T-cell (primary cell): ENCODE measurements at regions not wholly inside any gene's neighbourhood (a gene's known extent, or its start where the extent isn't known, plus 50 kb on each side); places are given as distances from the start of the nearest gene placed in this dataset.

Experiments used
- ATAC-seq, 4 experiments: fragments of 200-7000 bp in 3 of 4; fragments of 150-1000 bp in 1 of 4; cut with Tn5 transposase; replicated peaks in 1 of 4; 1 replicate in 3 of 4; 2 replicates in 1 of 4; pipeline ENCODE4 v1.10.0; 2021; ENCODE audit warnings: moderate library complexity in 3 of 4, mild to moderate bottlenecking in 2 of 4, moderate number of reproducible peaks in 1 of 4
- CTCF ChIA-PET, 2 donors: fragments of 300-600 bp; sonication (Branson Sonifier 250); formaldehyde crosslinking; loops; one replicate each; lab custom pipeline; 2022; ENCODE audit warnings: antibody characterized with exemption in 2 of 2; lab: Charles Lee
- POLR2A ChIA-PET, 2 donors: fragments of 300-600 bp; sonication (Branson Sonifier 250); formaldehyde crosslinking; loops; one replicate each; lab custom pipeline; 2022; ENCODE audit warnings: antibody characterized with exemption in 2 of 2; lab: Charles Lee
- DNase-seq, 35 experiments: peaks; one replicate each; pipeline versions ENCODE4 v3.0.0 to v3.0.0-alpha.2; 2013 to 2023
- H3K27ac ChIP-seq: one replicate; pipeline ENCODE4 v1.5.1; 2013; ENCODE audit warnings: low read length
- H3K27me3 ChIP-seq, 2 experiments: replicated peaks in 1 of 2; 1 replicate in 1 of 2; 2 replicates in 1 of 2; pipeline versions ENCODE4 v1.6.1 to v1.7.0; 2013; ENCODE audit warnings: low read length in 1 of 2, mixed read lengths in 1 of 2; ENCODE audit not compliant: control insufficient read depth in 2 of 2, insufficient read depth in 2 of 2; ENCODE audit errors: extremely low read depth in 1 of 2
- H3K36me3 ChIP-seq, 2 donors: 1 replicate in 1 of 2; 2 replicates in 1 of 2; pipeline versions ENCODE4 v1.6.1 to v1.7.0; 2013; ENCODE audit warnings: low read length in 1 of 2; ENCODE audit not compliant: control insufficient read depth in 2 of 2, insufficient read depth in 1 of 2; ENCODE audit errors: extremely low read depth in 1 of 2
- H3K4me1 ChIP-seq, 2 experiments: 1 replicate in 1 of 2; 2 replicates in 1 of 2; pipeline versions ENCODE4 v1.6.1 to v1.7.0; 2013; ENCODE audit warnings: low read length in 2 of 2, mixed read lengths in 1 of 2; ENCODE audit not compliant: insufficient read depth in 2 of 2, control insufficient read depth in 1 of 2; ENCODE audit errors: extremely low read depth in 1 of 2
- H3K4me3 ChIP-seq, 2 donors: 1 replicate in 1 of 2; 2 replicates in 1 of 2; pipeline versions ENCODE4 v1.5.1 to v1.7.0; 2013; ENCODE audit warnings: mild to moderate bottlenecking in 2 of 2, low read length in 1 of 2, moderate library complexity in 1 of 2; ENCODE audit not compliant: control insufficient read depth in 1 of 2; ENCODE audit errors: extremely low read depth in 1 of 2
- H3K9me3 ChIP-seq: 2 replicates; pipeline ENCODE4 v1.7.0; 2013
- H3K27ac Mint-ChIP-seq, 2 donors: one replicate each; pipeline ENCODE4 v1.8.0; 2020 to 2021; ENCODE audit warnings: mild to moderate bottlenecking in 2 of 2, mixed read lengths in 2 of 2
- H3K27me3 Mint-ChIP-seq, 2 donors: one replicate each; pipeline ENCODE4 v1.8.0; 2021 to 2022; ENCODE audit warnings: mixed read lengths in 2 of 2
- H3K36me3 Mint-ChIP-seq: one replicate; pipeline ENCODE4 v1.8.0; 2021; ENCODE audit warnings: mixed read lengths
- H3K4me1 Mint-ChIP-seq, 3 donors: one replicate each; pipeline ENCODE4 v1.8.0; 2020 to 2022; ENCODE audit warnings: mixed read lengths in 3 of 3, mild to moderate bottlenecking in 1 of 3
- H3K4me3 Mint-ChIP-seq, 3 donors: one replicate each; pipeline ENCODE4 v1.8.0; 2020 to 2022; ENCODE audit warnings: mild to moderate bottlenecking in 3 of 3, mixed read lengths in 3 of 3, moderate library complexity in 3 of 3
- H3K9me3 Mint-ChIP-seq, 3 donors: one replicate each; pipeline ENCODE4 v1.8.0; 2020 to 2022; ENCODE audit warnings: mixed read lengths in 3 of 3
- WGBS: methylation state at CpG from one replicate; pipeline ENCODE4 v1.1.5; 2013; ENCODE audit warnings: missing lambda C conversion rate; ENCODE audit not compliant: insufficient coverage; 5-methylcytosine and 5-hydroxymethylcytosine counted together

DNA sequence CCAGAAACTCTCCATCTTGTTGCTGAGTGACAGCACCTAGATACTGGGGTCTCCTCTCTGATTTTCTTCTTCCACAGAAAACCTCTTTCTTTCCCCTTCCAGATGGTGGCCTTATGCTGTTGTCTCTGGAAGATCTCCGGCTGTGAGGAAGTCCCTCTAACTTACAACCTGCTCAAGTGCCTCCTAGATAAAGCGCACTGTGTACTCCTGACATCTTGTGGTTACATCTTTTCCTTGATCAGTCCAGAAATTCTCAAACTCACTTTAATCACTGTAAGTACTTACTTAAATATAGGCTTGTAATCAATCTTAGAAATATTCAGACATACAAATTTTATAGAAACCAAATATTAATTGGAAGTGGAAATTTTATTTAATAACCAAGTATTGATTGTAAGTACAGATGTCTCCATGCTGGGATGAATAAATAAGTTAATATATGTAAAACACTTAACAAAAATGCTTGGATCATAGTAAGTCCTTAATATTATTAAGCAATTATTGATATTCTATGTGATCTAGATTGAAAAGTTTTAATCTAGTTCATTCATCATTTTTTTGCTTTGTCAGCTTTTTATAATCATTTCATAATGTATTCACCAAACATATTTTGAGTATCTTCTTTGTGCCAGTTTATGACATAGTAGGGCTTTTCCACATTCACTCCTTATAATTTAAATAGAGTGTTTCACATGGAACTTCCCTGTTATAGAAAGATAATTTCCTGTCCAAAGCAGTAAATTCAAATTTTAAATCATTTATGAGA, 1381.4 kb upstream of the CDH6 start:
- H3K4me1 ChIP-seq = no peaks in the 10 kb centered on the region
- no peaks in the 10 kb centered on the region for H3K27me3 Mint-ChIP-seq
- H3K4me1 Mint-ChIP-seq = no peaks in the 10 kb centered on the region
- H3K36me3 Mint-ChIP-seq = no peaks in the 10 kb centered on the region
- no peak for DNase-seq
- ChIA-PET POLR2A (no interaction called here), CTCF (no interaction called here)
- H3K27ac ChIP-seq = no peak overlapping the region
- 33% methylated on average over 1 of the region's 2 CpGs for WGBS
- no peaks in the 10 kb centered on the region for H3K36me3 ChIP-seq
- no peak overlapping the region for H3K27ac Mint-ChIP-seq
- H3K9me3 ChIP-seq = no peaks in the 10 kb centered on the region
- no peak for ATAC-seq
- H3K4me3 Mint-ChIP-seq = no peak overlapping the region
- H3K4me3 ChIP-seq = no peak overlapping the region
- H3K9me3 Mint-ChIP-seq = peaks cover 19 to 20% (median 20%) of the 10 kb centered on the region in 3 donors
- H3K27me3 ChIP-seq = no peaks in the 10 kb centered on the region

DNA sequence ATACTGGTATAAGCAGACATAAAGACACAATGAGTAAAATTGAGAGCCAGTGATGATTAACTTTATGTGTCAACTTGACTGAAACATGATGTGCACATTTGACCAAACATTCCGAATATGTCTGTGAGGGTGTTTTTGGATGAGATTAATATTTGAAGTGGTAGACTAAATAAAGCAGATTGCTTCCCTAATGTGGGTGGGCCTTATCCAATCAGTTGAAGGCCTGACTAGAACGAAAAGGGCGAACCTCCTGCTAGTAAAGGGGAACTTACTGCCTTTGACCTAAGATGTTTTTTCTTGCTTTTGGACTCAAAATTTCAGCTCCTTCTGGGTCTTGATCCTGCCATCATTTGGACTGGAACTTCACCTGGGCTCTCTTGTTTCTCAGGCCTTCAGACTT, 1387.7 kb upstream of the CDH6 start:
- Histone ChIP-seq H3K36me3 (no peaks in the 10 kb centered on the region), H3K4me1 (no peaks in the 10 kb centered on the region), H3K27me3 (no peaks in the 10 kb centered on the region), H3K4me3 (no peak overlapping the region), H3K9me3 (no peaks in the 10 kb centered on the region), H3K27ac (no peak overlapping the region)
- Mint-ChIP-seq H3K4me1 (no peaks in the 10 kb centered on the region), H3K4me3 (no peak overlapping the region), H3K27ac (no peak overlapping the region), H3K27me3 (no peaks in the 10 kb centered on the region), H3K36me3 (no peaks in the 10 kb centered on the region), H3K9me3 (peaks cover 14 to 23% (median 21%) of the 10 kb centered on the region in 3 donors)
- no peak for DNase-seq
- ChIA-PET POLR2A (no interaction called here), CTCF (no interaction called here)
- ATAC-seq = no peak
- WGBS = 100% methylated on average over 1 of the region's 3 CpGs

DNA sequence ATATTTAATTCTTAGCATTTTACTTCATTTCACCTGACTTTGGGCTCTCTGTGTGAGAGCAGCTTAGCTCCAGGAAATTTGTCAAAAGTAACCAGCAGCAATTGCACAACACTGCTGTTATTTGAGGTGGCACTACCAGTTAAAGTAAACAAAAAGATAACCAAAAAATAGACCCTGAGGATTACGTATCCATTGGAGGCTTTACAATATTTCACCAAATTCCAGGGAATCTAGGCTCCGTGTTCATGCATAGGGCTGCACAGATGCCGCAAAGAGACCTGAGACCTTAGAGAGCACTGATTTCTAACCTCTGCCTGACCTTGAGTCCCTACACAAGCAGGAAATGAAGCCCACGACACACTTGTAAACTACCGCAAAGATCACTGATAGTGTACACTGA, 1392.7 kb upstream of the CDH6 start:
- Mint-ChIP-seq H3K4me1 (no peaks in the 10 kb centered on the region), H3K36me3 (no peaks in the 10 kb centered on the region), H3K27me3 (no peaks in the 10 kb centered on the region), H3K9me3 (peaks cover 8 to 25% (median 10%) of the 10 kb centered on the region in 3 donors), H3K27ac (no peak overlapping the region), H3K4me3 (no peak overlapping the region)
- Histone ChIP-seq H3K27me3 (no peaks in the 10 kb centered on the region), H3K27ac (no peak overlapping the region), H3K36me3 (no peaks in the 10 kb centered on the region), H3K4me1 (no peaks in the 10 kb centered on the region), H3K4me3 (no peak overlapping the region), H3K9me3 (no peaks in the 10 kb centered on the region)
- ChIA-PET CTCF (no interaction called here), POLR2A (no interaction called here)
- DNase-seq = no peak
- no peak for ATAC-seq
- WGBS = 79% methylated on average over 3 of the region's 5 CpGs

DNA sequence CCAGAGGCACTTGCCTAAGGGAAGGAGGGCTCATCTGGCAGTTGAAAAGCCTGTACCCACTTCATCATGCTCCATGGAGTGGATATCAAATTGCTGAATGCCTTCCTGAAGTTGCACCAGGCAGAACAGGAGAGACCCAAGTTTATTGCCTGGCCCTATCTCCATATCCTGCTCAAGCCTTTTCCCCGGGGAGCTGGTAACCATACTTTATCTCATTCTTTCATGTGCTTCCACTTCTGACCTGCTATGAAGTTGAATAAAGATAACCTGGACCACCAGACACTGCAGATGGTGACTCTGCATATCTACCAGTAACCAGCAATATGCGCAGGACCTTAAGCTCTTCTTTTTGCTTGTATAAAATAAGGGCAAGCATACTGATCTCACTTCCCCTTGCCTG, 1397.5 kb upstream of the CDH6 start:
- Mint-ChIP-seq H3K36me3 (no peaks in the 10 kb centered on the region), H3K4me3 (no peak overlapping the region), H3K9me3 (peaks cover 1 to 14% (median 11%) of the 10 kb centered on the region in 3 donors), H3K27me3 (no peaks in the 10 kb centered on the region), H3K27ac (no peak overlapping the region), H3K4me1 (no peaks in the 10 kb centered on the region)
- no peak overlapping the region for H3K4me3 ChIP-seq
- DNase-seq (no peak), ATAC-seq (no peak)
- CTCF ChIA-PET = no interaction called here
- H3K9me3 ChIP-seq = no peaks in the 10 kb centered on the region
- H3K36me3 ChIP-seq = no peaks in the 10 kb centered on the region
- 0% methylated on average over 1 of the region's 2 CpGs for WGBS
- no peaks in the 10 kb centered on the region for H3K27me3 ChIP-seq
- no peaks in the 10 kb centered on the region for H3K4me1 ChIP-seq
- POLR2A ChIA-PET = no interaction called here
- H3K27ac ChIP-seq = no peak overlapping the region

DNA sequence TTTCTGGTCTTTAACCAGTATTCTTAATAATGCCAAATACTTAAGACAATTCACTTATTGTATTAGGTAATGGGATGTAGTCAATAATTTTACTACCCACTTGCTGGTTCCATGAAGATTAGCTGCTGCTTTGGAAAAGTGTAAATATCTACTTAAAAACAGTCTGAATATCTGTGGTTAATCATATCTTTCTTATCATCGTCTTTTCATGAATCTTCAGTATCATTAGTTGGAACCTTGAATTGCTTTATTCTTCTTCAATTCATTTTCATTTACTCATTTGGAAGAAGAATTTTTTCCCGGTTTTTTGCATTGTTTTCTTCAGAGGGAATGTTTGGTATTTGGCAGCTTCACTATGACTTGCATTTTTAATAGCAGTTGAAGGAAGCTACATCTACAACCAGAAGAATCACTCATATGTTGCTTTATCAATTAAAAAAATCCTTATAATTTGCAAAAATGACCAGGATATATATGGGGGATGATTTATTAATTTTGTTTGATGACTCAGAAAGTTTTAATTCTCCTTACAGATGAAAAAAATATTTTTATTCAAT, 1398.3 kb upstream of the CDH6 start:
- H3K9me3 ChIP-seq = no peaks in the 10 kb centered on the region
- H3K4me3 Mint-ChIP-seq = no peak overlapping the region
- no peak overlapping the region for H3K4me3 ChIP-seq
- no peak overlapping the region for H3K27ac ChIP-seq
- no peaks in the 10 kb centered on the region for H3K27me3 Mint-ChIP-seq
- no peaks in the 10 kb centered on the region for H3K36me3 ChIP-seq
- ChIA-PET POLR2A (no interaction called here), CTCF (no interaction called here)
- no peaks in the 10 kb centered on the region for H3K4me1 Mint-ChIP-seq
- WGBS = no CpG with 5 or more reads among the region's 2 CpGs
- no peaks in the 10 kb centered on the region for H3K36me3 Mint-ChIP-seq
- no peaks in the 10 kb centered on the region for H3K4me1 ChIP-seq
- peaks cover 0 to 8% (median 6%) of the 10 kb centered on the region in 3 donors for H3K9me3 Mint-ChIP-seq
- no peak for ATAC-seq
- no peaks in the 10 kb centered on the region for H3K27me3 ChIP-seq
- no peak for DNase-seq
- no peak overlapping the region for H3K27ac Mint-ChIP-seq

DNA sequence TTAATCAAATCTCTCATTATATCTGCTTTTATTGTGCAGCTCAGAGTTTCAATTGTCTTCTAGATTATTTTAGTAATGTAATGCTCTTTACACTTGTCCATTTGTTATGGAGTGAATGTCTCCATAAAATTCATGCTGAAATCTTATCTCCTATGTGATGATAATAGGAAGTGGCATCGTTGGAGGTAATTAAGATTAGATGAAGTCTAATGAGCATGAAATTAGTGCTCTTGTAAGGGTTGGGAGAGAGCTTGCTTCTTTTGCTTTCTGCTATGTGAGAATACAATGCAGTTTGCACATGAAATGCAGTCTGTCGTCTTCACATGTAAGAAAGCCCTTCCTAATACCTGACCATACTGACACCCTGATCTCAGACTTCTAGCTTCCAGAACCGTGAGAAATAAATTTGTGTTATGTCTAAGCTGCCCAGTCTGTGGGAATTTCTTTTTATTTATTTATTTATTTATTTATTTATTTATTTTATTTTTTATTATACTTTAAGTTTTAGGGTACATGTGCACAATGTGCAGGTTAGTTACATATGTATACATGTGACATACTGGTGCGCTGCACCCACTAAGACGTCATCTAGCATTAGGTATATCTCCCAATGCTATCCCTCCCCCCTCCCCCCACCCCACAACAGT, 1399.2 kb upstream of the CDH6 start:
- Mint-ChIP-seq H3K27me3 (no peaks in the 10 kb centered on the region), H3K9me3 (peaks cover under 1 to 8% (median 6%) of the 10 kb centered on the region in 3 donors), H3K27ac (no peak overlapping the region), H3K4me3 (no peak overlapping the region), H3K36me3 (no peaks in the 10 kb centered on the region), H3K4me1 (no peaks in the 10 kb centered on the region)
- Histone ChIP-seq H3K9me3 (no peaks in the 10 kb centered on the region), H3K4me3 (no peak overlapping the region), H3K4me1 (no peaks in the 10 kb centered on the region), H3K27me3 (no peaks in the 10 kb centered on the region), H3K36me3 (no peaks in the 10 kb centered on the region), H3K27ac (no peak overlapping the region)
- ChIA-PET POLR2A (no interaction called here), CTCF (no interaction called here)
- DNase-seq = no peak
- no peak for ATAC-seq
- no CpG with 5 or more reads among the region's 5 CpGs for WGBS
